ENCODE measurements at regions not wholly inside any gene's neighbourhood (a gene's known extent, or its start where the extent isn't known, plus 50 kb on each side); places are given as distances from the start of the nearest gene placed in this dataset.

GRCh38 chr6:157756708-157757429 is 66.2 kb upstream of the SNX9 start:
- peak overlapping the region in 1 of 2 donors; percentile 6 for H3K4me3 ChIP-seq
- peak overlapping the region in 3 of 4 donors; percentile 44 to 61 (median 51) for H3K27ac ChIP-seq
- peak; percentile 87 for ATAC-seq
- no peaks in the 10 kb centered on the region for H3K27me3 ChIP-seq
- WGBS, 2 donors (ENCODE audit: low coverage in 1 of 2), result 6 to 28% methylated on average over 15 of the region's 19 CpGs
- no peaks in the 10 kb centered on the region for H3K36me3 ChIP-seq
- H3K9me3 ChIP-seq, result no peaks in the 10 kb centered on the region
- TF ChIP-seq POLR2A (IDR thresholded peaks at IDR 0.05) (no peak), EP300 (IDR thresholded peaks at IDR 0.05) (no peak), CTCF (IDR thresholded peaks at IDR 0.05) (peak; percentile 76 to 90 (median 90)), POLR2AphosphoS5 (IDR thresholded peaks at IDR 0.05) (peak; percentile 46)
- peaks cover 0 to 16% (median 7%) of the 10 kb centered on the region in 3 donors for H3K4me1 ChIP-seq

DNA sequence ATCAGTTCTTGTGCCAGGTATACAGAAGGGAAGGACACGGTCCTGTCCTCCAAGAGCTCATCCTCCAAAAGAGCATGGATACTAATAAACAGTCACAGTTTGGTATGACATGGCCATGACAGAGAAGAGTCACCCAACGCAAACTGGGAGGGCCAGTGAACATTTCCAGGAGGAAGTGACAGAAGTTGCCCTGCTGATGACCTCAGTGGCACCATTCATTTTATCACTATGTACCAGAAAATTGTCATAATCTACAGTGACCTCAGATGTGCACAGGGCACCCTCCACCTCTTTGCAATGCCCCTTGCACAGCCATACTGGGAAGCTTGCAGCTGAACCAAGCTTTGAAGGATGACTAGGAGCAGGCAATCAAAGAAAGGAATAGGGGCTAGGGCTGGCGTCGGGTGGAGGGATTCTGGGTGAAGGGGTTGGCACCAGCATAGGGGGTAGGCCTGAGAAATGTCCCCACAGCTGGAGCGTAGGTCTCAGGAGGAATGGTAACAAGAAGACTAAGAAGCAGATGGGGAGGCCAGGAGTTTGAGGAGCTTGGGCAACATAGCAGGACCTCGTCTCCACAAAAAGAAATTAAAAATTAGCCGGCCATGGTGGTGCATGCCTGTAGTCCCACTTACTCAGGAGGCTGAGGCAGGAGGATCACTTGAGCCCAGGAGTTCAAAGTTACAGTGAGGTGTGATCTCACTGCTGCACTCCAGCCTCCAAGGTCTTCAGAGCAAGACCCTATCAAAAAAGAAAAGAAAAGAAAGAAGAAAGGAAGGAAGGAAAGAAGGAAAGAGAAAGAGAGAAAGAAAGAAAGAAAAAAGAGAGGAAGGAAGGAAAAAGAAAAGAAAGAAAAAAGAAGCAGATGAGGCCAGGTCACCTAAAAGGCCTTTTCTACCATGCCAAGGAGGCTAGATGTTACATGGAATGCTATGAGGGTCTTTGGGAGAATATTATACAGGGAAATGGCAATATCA is 65.3 kb upstream of the SNX9 start:
- Histone ChIP-seq H3K27ac (peak overlapping the region in 2 of 4 donors; percentile 51 to 61), H3K4me3 (no peak overlapping the region), H3K27me3 (no peaks in the 10 kb centered on the region), H3K9me3 (no peaks in the 10 kb centered on the region), H3K36me3 (no peaks in the 10 kb centered on the region), H3K4me1 (peaks cover 0 to 25% (median 7%) of the 10 kb centered on the region in 3 donors)
- TF ChIP-seq POLR2AphosphoS5 (IDR thresholded peaks at IDR 0.05), result no peak
- TF ChIP-seq CTCF (IDR thresholded peaks at IDR 0.05), result no peak
- TF ChIP-seq EP300 (IDR thresholded peaks at IDR 0.05), result no peak
- TF ChIP-seq POLR2A (IDR thresholded peaks at IDR 0.05), result no peak
- no peak for ATAC-seq
- 90 to 99% methylated on average over 6 to 7 of the region's 7 CpGs for WGBS, 2 donors (ENCODE audit: low coverage in 1 of 2)

DNA sequence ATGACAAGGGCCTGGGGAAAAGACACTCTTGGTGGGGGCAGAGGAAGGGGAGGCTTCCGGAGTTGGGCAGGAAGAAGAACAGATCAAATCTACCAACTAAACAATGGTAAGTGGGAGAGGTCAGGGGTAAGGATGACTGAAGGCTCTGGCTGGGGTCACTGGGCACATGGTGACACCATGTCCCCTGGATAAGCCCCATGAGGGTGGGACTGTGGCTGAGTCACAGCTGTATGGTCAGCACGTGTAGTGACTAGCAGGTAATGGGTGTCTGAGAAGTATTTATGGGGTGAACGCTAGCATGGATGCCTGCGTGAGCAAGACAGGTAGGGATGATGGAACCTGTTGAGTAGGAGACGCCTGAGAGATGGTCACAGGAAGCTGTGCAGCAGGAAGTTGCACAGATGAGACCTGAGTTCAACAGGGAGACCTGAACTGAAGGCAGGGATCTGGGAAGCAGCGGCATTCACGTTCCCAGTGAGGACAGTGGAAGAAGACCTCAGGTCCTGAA is 64.5 kb upstream of the SNX9 start:
- ATAC-seq, result no peak
- no peak overlapping the region for H3K27ac ChIP-seq
- 84 to 88% methylated on average over 5 to 7 of the region's 7 CpGs for WGBS, 2 donors (ENCODE audit: low coverage in 1 of 2)

GRCh38 chr6:157759028-157759427 is 64.0 kb upstream of the SNX9 start:
- TF ChIP-seq POLR2A (IDR thresholded peaks at IDR 0.05) (no peak), EP300 (IDR thresholded peaks at IDR 0.05) (no peak), POLR2AphosphoS5 (IDR thresholded peaks at IDR 0.05) (no peak), CTCF (IDR thresholded peaks at IDR 0.05) (no peak)
- H3K4me1 ChIP-seq, result peaks cover 0 to 38% (median 14%) of the 10 kb centered on the region in 3 donors
- H3K27me3 ChIP-seq, result no peaks in the 10 kb centered on the region
- no peaks in the 10 kb centered on the region for H3K36me3 ChIP-seq
- H3K9me3 ChIP-seq, result no peaks in the 10 kb centered on the region
- H3K4me3 ChIP-seq, result no peak overlapping the region
- ATAC-seq, result no peak
- no peak overlapping the region for H3K27ac ChIP-seq
- 89% methylated on average over 4 of the region's 4 CpGs; no CpG with 5 or more reads in 1 of the 2 donors for WGBS, 2 donors (ENCODE audit: low coverage in 1 of 2)

More for the DNA sequence above, 64.5 kb upstream of the SNX9 start:
- Histone ChIP-seq H3K4me3 (no peak overlapping the region), H3K36me3 (no peaks in the 10 kb centered on the region), H3K4me1 (peaks cover 0 to 33% (median 11%) of the 10 kb centered on the region in 3 donors), H3K27me3 (no peaks in the 10 kb centered on the region), H3K9me3 (no peaks in the 10 kb centered on the region)
- TF ChIP-seq POLR2A (IDR thresholded peaks at IDR 0.05) (no peak), EP300 (IDR thresholded peaks at IDR 0.05) (no peak), POLR2AphosphoS5 (IDR thresholded peaks at IDR 0.05) (no peak), CTCF (IDR thresholded peaks at IDR 0.05) (no peak)

All from gastroesophageal sphincter (tissue), 4 donors.